GM19043 (cell line): ENCODE measurements at regions not wholly inside any gene's neighbourhood (a gene's known extent, or its start where the extent isn't known, plus 50 kb on each side); places are given as distances from the start of the nearest gene placed in this dataset.

ENCODE experiments used
- ATAC-seq: cut with Tn5 transposase; IDR thresholded peaks from one replicate; pipeline ENCODE4 v1.9.1; 2021; ENCODE audit warnings: low read depth; ENCODE audit not compliant: unreplicated experiment

DNA sequence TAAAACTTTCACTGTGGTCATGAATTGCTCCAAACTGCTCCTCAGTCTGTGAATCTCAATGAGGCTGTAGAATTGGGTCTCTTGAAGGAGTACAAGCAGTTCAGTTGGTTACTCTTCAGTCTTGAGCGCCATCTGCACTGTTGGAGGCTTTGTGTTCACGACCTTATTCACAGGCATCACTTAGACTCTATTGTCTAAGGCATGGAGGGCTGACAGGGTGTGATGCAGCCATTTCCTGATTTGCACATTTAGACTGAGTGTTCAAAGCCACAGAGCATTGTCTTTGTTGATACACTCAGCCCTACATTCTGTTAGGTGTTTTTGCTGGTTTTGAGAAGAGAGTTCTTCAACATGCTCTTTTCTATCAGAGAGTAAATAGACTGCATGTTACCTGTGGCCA lies 355.9 kb upstream of the RIOK2 start:
- ATAC-seq, result no peak

DNA sequence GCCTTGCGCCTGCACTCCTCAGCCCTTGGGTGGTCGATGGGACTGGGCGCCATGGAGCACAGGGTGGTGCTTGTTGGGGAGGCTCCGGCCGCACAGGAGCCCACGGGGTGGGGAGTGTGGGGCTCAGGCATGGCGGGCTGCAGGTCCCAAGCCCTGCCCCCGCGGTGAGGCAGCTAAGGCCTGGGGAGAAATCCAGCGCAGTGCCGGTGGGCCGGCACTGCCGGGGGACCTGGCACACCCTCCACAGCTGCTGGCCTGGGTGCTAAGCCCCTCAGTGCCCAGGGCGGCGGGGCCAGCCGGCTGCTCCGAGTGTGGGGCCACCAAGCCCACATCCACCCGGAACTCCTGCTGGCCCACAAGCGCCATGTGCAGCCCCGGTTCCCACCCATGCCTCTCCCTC lies 358.8 kb upstream of the RIOK2 start:
- ATAC-seq, result no peak

DNA sequence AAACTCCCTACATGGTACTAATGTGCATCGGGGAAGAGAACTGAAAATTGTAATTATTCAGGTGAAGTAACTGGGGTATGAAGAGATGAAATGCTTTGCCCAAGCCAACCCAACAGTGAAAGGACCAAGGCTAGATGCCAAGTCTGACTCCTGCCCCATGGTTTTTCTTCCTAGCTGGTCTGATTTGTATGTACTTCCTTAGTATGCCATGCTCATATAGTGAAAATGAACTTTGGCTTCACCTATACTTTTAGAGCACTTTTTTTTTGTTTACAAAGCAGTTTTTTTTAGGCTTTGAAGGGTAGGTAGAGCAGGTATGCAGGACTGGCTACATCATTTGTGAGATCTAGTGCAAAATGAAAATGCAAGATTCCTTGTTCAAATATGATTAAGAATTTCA lies 359.4 kb upstream of the RIOK2 start:
- no peak for ATAC-seq

DNA sequence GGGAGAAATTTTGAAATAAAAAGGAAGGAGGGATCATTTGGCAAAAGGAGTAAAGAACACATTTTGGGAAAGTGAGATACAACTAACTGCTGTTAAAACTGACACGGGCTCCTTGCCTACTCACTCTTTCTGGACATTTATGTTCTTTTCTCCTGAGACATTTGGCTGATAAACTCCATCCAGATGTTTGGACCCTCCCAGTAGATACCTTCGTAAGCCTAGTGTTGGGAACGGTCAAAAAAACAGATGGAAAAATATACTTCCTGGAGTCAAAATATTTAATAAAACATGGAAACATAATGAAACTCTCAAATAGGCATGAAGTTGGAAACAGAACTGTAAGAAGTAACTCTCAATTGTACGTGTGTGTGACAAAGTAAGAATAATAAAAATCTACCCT lies 360.1 kb upstream of the RIOK2 start:
- ATAC-seq, result no peak

DNA sequence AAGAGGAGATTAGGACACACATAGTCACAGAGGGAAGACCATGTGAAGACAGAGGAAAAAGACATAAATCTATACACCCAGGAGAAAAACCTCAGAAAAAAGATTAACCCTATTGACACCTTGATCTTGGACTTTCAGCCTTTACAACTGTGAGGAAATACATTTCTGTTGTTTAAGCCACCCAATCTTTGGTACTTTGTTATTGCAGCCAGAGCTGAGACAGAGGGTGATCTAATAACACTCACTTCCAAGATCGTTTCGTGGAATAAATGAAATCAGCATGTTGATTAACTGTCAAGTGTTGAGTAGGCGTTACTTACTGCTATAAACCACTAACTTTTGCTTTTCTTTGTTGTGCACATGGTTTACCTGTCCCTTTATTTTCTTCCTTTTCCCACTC lies 361.2 kb upstream of the RIOK2 start:
- no peak for ATAC-seq

DNA sequence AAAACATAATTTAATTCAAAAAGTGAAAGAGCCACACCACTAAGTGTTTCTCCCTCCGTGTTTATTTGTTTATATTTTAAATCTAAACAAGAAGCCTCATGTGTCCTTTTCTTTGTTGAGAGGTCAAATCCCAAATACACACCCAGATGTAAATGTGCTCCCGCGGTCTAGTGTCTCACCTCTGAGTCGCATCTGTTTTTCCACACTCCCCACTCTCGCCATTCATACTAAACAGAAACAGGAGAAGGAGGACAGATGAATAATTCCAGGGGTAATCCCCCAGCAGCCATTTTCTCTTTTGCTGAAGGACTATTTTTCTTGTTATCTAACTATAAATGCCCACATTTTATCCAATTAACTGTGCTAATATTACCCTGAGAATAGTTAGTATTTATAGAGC lies 361.6 kb upstream of the RIOK2 start:
- ATAC-seq, result no peak

DNA sequence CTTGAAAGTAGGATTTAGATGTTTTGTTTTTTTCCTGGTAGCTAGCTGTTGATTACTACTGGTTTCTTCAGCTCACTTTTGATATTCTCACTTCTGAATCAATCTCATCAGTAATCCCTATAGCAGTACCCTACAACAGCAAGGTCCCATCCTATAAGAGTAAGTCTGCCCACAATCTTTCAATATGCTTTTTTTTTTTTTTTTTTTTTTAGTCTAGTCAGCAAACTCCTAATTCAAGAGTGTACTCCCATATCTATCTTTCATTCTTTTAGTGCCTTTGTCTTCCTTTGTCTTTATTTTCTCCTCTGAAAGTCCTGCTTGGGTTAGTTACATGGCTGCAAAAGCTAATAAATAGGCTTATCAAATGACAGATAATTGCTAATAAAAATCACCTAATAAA lies 362.4 kb upstream of the RIOK2 start:
- no peak for ATAC-seq

DNA sequence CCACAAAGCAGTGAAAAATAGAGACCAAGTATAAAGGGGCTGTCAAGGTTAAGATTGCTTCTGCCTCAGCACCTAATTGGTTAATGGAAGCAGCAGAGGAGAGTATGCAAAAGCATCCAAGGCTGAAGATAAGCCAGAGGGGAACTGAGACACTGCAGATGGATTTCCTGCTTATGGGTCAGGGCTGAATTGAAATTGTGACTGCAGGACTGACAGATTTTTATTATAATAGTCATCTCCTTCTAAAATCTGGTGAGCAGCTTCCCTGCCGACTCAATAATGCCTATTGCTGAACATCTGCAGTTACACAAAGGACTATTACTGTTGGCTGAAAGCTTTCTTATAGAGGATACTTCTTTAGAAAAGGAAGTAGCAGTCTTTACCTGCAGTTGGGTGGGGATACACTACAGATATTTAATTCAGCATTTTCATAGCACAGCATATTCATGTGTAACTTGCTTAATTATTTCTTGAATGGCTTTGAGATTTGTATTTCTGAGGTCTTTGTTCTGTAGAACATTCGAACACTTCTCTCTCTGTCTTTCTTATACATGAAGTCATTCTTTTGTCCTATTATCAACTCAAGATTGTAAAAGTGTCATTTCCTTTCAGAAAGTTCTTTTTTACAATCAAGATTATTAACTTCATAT lies 363.0 kb upstream of the RIOK2 start:
- ATAC-seq, result no peak

DNA sequence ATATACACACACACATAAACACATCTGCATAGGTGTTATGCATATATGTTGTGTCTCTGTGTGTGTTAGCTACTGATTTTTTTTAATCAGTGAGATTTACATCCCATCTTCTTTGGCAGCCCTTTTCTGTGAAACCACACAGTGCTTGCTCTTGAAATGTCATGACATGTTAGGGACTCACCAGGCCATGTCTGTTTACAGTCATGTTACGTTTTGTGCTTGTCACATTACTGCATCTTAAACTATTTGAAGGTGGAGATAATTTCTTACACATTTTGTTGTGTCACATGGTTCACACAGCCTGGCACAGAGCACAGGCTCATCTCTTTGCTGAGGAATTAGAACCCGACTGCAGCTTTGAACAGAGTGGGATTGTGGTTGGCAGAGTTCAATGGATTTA lies 364.4 kb upstream of the RIOK2 start:
- ATAC-seq, result no peak

DNA sequence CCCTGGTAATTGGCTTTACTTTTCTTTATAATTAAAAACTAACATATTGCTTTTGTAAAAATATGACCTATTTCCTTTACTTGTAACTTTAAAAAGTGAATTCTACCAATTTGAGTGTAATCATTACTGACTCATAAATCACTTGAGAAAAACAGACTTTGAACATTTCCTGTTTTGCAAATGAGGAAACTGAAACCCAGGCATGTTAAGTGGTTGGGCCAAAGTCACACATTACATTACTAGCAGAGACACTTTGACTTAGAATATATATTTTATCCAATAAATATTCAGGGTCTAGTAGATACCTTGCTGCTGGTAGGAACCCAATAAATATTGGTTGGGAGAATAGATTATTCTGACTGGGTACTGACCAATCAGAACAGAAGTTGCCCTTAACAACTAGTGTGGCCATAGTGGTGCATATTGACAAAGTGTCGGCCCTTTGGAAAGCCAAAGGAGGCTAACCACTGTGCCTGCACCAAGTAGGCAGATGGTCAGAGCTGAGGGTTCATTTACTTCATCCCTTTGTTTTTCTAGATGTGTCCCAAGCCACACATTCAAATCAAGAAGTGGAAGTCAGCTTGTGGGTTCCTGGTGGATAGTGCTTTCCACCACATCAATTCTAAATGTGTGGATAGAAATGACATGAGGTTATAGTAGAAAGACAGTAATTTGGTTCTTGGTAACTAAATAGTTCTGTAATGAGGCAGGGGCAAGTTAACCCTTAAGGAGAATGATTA lies 365.1 kb upstream of the RIOK2 start:
- peak; percentile 79 for ATAC-seq

DNA sequence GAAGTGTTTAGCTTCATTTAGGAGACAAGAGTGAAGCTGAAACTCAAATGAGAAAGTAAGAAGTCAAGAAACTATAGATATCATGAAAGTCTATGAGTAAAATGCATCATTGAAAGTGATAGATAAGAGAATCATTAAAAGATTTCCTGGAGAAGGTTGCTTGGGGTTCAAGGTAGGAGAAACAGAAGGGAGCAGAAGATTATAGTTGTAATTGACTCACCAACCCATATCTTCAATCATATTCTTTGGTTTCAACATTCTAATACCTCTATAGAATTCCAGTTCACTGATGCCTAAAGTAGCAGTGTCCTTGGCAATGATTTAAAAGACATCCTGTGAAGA lies 365.7 kb upstream of the RIOK2 start:
- ATAC-seq, result no peak

DNA sequence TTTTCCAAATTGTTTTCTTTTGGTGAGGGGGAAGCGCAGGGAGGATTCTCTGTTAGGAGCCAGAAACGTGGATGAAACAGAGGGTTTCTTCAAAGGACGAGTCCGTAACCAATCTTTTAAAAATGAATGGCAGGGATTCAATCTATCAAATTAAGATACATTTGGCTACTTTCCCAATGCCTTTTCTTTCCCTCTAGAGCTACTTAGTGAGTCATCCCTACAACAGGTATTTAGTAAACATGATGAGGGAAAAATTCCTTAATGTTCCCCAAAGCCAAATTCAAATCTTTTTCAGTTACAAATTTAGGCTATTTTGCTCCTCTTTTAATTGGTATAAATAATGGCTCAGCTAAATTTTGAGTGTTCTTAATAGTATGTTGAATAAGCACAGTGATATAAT lies 366.4 kb upstream of the RIOK2 start:
- no peak for ATAC-seq

DNA sequence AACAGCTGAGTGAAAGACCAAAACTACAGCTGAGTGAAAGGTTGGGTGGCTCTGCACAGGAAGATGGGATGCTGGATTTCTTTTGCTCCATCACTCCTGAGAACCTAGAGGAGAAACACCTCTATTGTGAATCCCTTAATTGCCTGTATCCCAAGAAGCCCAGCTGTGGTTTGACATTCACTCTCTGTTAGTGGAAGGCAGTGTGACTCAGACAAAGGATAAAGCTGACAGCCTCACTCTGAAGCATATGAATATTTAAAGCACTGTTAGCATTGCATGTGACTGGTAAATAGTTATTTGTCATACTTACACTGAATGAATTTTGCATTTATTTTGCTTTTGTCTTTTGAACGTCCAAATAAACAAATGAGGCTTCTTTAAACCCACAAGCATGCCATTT lies 367.1 kb upstream of the RIOK2 start:
- ATAC-seq, result no peak

DNA sequence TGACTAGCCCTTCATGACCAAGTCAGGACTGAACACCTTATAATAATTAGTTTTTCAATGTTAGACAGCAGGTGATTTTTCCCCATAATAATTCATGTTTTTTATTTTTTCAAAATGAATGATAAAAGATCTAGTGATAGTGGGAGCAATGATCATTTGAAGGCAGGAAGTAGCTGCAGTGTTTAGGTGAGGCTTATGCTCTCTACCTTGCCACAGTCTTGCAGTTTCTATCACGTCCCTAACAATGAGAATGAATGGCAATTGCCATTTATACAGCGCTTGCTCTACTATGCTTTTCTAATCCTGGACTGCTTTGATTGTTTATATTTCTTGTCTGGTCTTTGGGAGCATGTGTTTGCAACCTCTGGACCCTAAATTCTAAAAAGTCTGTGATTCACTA lies 367.8 kb upstream of the RIOK2 start:
- no peak for ATAC-seq

DNA sequence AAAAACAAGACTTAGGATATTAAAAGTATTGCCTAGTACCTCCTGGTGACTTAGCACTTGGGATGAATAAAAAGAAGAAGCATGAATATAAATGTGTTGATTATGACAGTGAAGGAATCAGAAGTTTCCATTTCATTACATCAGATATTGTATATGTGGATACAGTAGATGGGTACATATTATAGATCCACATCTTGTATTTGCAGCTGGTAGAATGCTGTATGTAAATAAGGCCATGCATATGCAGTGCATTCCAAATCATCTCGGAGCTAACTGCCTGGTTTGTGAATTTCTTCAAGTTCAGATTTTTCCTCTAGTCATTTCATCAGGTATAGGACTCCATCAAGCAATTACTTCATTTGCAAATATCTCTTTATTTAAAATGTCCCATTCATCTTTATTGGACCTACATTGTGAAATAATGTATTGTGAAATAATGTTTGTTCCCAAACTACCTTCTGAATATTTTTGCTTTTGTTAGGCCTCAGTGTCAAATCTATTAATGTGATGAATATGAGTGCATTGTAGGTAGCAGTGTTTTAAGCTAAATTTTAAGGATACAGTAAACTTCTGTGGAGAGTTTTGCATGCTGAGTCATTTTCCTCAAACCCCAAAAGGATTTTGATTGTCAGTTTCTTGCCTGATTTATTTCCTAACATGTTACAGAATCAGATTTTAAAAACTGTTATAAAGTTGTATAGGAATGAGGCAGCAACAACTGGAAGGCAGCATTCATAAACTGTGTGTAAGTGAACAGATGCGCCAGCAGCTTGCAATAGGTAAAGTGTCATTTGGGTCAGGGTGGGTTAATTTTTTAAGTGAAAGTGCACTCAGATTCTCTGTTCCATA lies 370.8 kb upstream of the RIOK2 start:
- no peak for ATAC-seq

DNA sequence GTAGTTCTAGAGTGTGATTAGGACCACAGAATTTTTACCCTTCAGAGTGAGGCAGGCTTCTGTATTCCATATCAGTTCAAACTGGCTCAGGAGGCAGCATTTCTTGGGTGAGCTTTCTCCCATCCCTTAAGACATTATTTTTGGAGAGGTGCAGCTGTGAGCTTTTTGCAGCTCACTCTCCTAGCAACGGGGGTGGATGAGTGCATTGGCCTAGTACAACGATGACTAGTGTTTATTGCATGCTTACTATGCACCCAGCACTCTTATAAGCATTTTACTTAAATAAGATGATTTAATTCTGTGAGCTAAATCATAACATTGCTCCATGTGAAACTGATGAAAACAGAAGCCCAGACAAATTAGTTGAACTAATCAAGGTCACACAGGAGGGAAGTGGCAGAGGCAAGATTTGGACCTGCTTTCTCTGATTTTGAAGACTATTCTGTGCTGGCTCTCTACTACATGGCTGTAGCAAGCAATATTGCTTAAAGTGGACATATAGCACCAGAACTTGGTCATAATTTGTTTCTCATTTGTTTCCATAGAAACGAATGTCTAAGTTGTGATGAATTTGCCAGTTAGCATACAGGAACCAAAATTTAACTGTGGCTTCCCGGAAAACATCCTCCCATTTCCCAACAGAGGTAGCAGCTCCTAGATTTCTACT lies 372.1 kb upstream of the RIOK2 start:
- no peak for ATAC-seq

DNA sequence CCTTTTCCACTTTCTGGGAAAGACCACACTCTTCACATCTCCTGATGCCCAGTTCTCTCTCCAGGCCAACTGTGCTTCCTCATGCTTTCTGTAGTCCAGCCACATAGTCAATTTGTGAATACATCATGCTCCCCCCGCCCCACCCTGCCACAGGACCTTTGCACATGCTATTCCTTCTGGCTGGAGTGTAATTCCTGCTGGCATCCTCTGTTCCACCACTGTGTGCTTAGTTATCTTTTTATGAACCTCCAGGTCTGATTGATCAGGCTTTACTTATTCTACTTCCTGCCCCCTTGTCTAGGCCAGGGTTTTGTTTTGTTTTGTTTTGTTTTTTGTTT lies 372.6 kb upstream of the RIOK2 start:
- no peak for ATAC-seq

DNA sequence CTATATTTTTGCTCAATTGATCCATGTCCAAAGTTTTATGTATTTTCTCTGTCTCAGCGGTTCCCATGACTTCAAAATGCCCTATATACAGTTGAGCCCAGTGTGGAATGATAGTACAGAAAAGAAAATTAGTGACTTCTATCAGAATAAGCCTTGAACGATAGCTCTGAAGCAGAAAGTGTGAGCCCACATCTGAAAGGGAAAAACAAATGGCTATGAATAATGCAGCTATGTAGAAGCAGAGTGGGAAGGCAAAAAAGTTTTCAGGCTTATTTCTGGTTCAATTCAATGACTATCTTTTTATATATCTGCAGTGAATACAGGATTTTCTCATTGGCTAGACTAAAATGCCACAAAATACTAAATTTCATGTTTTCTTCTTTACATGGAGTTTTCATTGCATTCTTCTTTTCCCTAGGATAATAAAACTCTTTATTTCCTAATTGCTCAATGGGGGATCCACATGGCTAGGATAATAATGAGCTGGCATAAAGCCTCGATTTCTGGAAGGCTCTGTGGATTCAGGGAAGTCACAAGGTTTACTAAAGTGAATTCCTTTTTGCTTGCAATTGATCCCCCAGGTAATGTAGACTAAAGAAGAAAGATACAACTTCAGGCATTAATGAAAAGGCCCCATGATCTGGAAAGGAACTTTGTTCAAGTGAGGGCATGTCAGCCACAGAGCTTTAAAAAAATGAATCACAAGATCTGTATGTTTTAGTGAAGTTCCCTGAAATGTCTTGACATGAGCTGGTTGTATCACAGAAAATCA lies 377.0 kb upstream of the RIOK2 start:
- ATAC-seq, result no peak

DNA sequence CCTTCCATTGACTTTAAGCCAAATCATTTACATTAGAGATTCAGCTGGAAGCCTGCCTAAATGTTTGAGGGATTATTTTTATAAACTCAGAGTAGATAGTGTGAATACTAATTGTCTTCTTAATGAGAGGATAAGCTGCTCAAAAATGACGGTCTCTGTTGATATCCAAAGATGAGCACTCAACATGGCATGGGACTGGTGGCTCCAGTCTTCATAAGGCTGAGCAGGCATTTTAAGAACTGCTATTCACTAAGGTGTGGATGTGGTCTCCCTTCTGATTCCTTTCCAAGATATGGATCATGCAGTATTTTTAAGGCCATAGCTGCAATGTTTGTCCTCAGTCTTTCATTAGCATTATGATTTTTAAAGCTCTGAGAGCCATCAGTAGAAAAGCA lies 377.5 kb upstream of the RIOK2 start:
- no peak for ATAC-seq

DNA sequence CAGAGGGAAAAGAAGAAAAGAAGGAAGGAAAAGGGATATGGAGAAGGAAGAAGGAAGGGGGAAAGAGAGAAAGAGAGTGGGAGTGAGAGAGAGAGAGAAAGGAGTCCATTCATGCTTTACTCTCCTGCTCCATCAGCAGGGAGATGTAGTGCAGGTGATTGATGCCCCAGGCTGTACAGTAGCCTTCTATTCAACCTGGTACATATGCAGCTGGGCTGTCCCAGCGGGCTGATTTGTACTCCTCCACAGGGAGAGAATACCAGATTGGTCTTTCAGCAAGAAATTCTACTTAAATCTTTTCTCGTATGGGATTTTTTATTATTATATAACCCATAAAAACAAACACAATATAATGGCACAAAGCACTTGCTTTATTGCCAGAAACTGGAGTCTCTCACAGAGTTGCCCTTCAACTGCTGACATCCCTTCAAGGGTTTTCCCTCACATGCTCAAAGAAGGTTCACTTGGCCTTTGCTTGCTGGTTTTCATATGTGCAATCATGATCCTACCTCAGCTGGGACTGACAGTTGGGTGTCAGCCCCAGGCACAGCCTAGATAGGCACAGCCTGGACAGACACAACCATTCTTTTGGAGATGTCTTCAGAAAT lies 380.1 kb upstream of the RIOK2 start:
- ATAC-seq, result no peak
